ENCODE measurements at regions not wholly inside any gene's neighbourhood (a gene's known extent, or its start where the extent isn't known, plus 50 kb on each side); places are given as distances from the start of the nearest gene placed in this dataset.

- H3K27me3 ChIP-seq (ENCODE audit: insufficient read depth, low read length): no peaks in the 10 kb centered on the region
- ChIA-PET RAD21 (ENCODE audit: low non-redundant PET in 1 of 2, low total read pairs in 2 of 2, uncharacterized antibody in 2 of 2, unreplicated experiment in 2 of 2) (no interaction called here), CTCF (no interaction called here), POLR2A (no interaction called here)
- H3K27ac ChIP-seq (ENCODE audit: low read depth, low read length): no peak overlapping the region
- H3K4me1 ChIP-seq (ENCODE audit: control insufficient read depth in 1 of 2, insufficient read depth in 2 of 2, low read length in 2 of 2): no peaks in the 10 kb centered on the region
- H3K4me3 ChIP-seq (replicated peaks in 1 of 2; ENCODE audit: low read depth in 1 of 2, low read length in 2 of 2): no peak overlapping the region
- no peak overlapping the region for H3K4me2 ChIP-seq (ENCODE audit: low read length)
- intact Hi-C loops (cut with micrococcal nuclease): no loop called here
- no peaks in the 10 kb centered on the region for H3K36me3 ChIP-seq (ENCODE audit: control insufficient read depth in 1 of 2, insufficient read depth in 2 of 2, low read length in 2 of 2)
- no peaks in the 10 kb centered on the region for H3K79me2 ChIP-seq (ENCODE audit: insufficient read depth, low read length)
- no TSS peak for BruUV-seq (replicated peaks)
- H3K9ac ChIP-seq (ENCODE audit: low read length): no peak overlapping the region
- H2AFZ ChIP-seq (ENCODE audit: low read depth, low read length, poor library complexity, severe bottlenecking): no peak overlapping the region
- H3K9me2 ChIP-seq (ENCODE audit: insufficient read depth): no peaks in the 10 kb centered on the region
- TF ChIP-seq SRF (IDR thresholded peaks at IDR 0.05; ENCODE audit: low read depth) (no peak), EGR1 (IDR thresholded peaks at IDR 0.05; ENCODE audit: low read depth) (no peak), MAX (IDR thresholded peaks at IDR 0.05) (no peak), CTCF (IDR thresholded peaks at IDR 0.05 in 2 of 3, conservative IDR thresholded peaks at IDR 0.05 in 1 of 3; ENCODE audit: borderline replicate concordance in 1 of 3, insufficient read depth in 1 of 3, low read depth in 2 of 3, low read length in 2 of 3) (no peak), JUND (IDR thresholded peaks at IDR 0.05) (no peak), CBX3 (IDR thresholded peaks at IDR 0.05; ENCODE audit: low read depth) (no peak), ZBTB33 (IDR thresholded peaks at IDR 0.05; ENCODE audit: extremely low read depth, insufficient replicate concordance, low read length) (no peak), ELF1 (IDR thresholded peaks at IDR 0.05; ENCODE audit: borderline replicate concordance, low read depth) (no peak), CEBPB (IDR thresholded peaks at IDR 0.05; ENCODE audit: low read depth) (no peak), EZH2 (IDR thresholded peaks at IDR 0.05) (no peak), YY1 (IDR thresholded peaks at IDR 0.05; ENCODE audit: extremely low read depth, insufficient replicate concordance, low read depth, low read length) (no peak), EZH2phosphoT487 (IDR thresholded peaks at IDR 0.05; ENCODE audit: borderline replicate concordance) (no peak), ATF3 (IDR thresholded peaks at IDR 0.05) (no peak), POLR2A (IDR thresholded peaks at IDR 0.05; ENCODE audit: borderline replicate concordance, extremely low read depth, insufficient read depth, insufficient read length) (no peak), TCF7L2 (IDR thresholded peaks at IDR 0.05; ENCODE audit: borderline replicate concordance, extremely low read depth, insufficient read depth, insufficient read length) (no peak), SP1 (IDR thresholded peaks at IDR 0.05; ENCODE audit: low read depth) (no peak), POLR2AphosphoS5 (IDR thresholded peaks at IDR 0.05; ENCODE audit: low read depth, low read length) (no peak), SIN3A (IDR thresholded peaks at IDR 0.05; ENCODE audit: low read depth) (no peak)
- H3K9me3 ChIP-seq (ENCODE audit: control insufficient read depth in 1 of 2, insufficient read depth in 1 of 2, low read depth in 1 of 2, low read length in 2 of 2): no peaks in the 10 kb centered on the region
- DNase-seq (ENCODE audit: low read depth, low spot score) (no peak), ATAC-seq (no peak)
- no peaks in the 10 kb centered on the region for H4K20me1 ChIP-seq (ENCODE audit: insufficient read depth)
Measured at GRCh38 chrX:139094671-139095592, 383.4 kb upstream of the FGF13 start.

All from HCT116 (cell line).